GM23338 (cell line): ENCODE measurements at regions not wholly inside any gene's neighbourhood (a gene's known extent, or its start where the extent isn't known, plus 50 kb on each side); places are given as distances from the start of the nearest gene placed in this dataset.
A peak's percentile ranks its signal among the peaks of the same experiment; 100 is the strongest.

Experiments used
- ATAC-seq: fragments of 200-7000 bp; cut with Tn5 transposase; 3 replicates; pipeline ENCODE4 v1.9.1; 2020
- DNase-seq: peaks from one replicate; pipeline ENCODE4 v3.0.0-alpha.2; 2015; ENCODE audit warnings: low spot score
- H2AFZ ChIP-seq: fragments of 200-600 bp; sonication (generic); 2 replicates; pipeline ENCODE4 v1.8.0; 2016; ENCODE audit warnings: antibody characterized with exemption, mild to moderate bottlenecking, moderate library complexity
- H3F3A ChIP-seq: fragments of 200-600 bp; sonication (generic); replicated peaks from 2 replicates; pipeline ENCODE4 v1.8.0; 2017; ENCODE audit warnings: antibody characterized with exemption, mixed run types, low read depth
- H3K27ac ChIP-seq: fragments of 200-600 bp; sonication (generic); 2 replicates; pipeline ENCODE4 v1.6.1; 2016; ENCODE audit warnings: low read depth
- H3K27me3 ChIP-seq: fragments of 200-600 bp; sonication (generic); 2 replicates; pipeline ENCODE4 v1.8.0; 2016; ENCODE audit warnings: mild to moderate bottlenecking, mixed run types, moderate library complexity; ENCODE audit not compliant: insufficient read depth
- H3K36me3 ChIP-seq: fragments of 200-600 bp; sonication (generic); 2 replicates; pipeline ENCODE4 v1.8.0; 2016; ENCODE audit warnings: mild to moderate bottlenecking; ENCODE audit not compliant: insufficient read depth
- H3K4me1 ChIP-seq: fragments of 200-600 bp; sonication (generic); 2 replicates; pipeline ENCODE4 v1.8.0; 2016; ENCODE audit warnings: mild to moderate bottlenecking, moderate library complexity; ENCODE audit not compliant: insufficient read depth
- H3K4me2 ChIP-seq: fragments of 200-600 bp; sonication (generic); 2 replicates; pipeline ENCODE4 v1.7.1; 2017; ENCODE audit warnings: mixed run types
- H3K4me3 ChIP-seq: fragments of 200-600 bp; sonication (generic); 2 replicates; pipeline ENCODE4 v1.6.1; 2016; ENCODE audit warnings: mixed run types
- H3K79me2 ChIP-seq: fragments of 200-600 bp; sonication (generic); replicated peaks from 2 replicates; pipeline ENCODE4 v1.8.0; 2017; ENCODE audit warnings: mild to moderate bottlenecking; ENCODE audit not compliant: insufficient read depth
- H3K9me2 ChIP-seq: fragments of 200-600 bp; sonication (generic); 2 replicates; pipeline ENCODE4 v1.8.0; 2017; ENCODE audit not compliant: insufficient read depth
- H4K20me1 ChIP-seq: fragments of 200-600 bp; sonication (generic); replicated peaks from 2 replicates; pipeline ENCODE4 v1.8.0; 2017; ENCODE audit warnings: mild to moderate bottlenecking; ENCODE audit not compliant: insufficient read depth
- H3K27ac Mint-ChIP-seq: 2 replicates; pipeline ENCODE4 v1.8.0; 2020; ENCODE audit warnings: inconsistent platforms, mild to moderate bottlenecking, moderate library complexity, mixed read lengths
- H3K27me3 Mint-ChIP-seq: 3 replicates; pipeline ENCODE4 v1.8.0; 2022; ENCODE audit warnings: low read depth, mild to moderate bottlenecking, moderate library complexity, mixed read lengths, inconsistent platforms; ENCODE audit not compliant: insufficient read depth, poor library complexity
- H3K36me3 Mint-ChIP-seq: 3 replicates; pipeline ENCODE4 v1.8.0; 2021; ENCODE audit warnings: low read depth, mild to moderate bottlenecking, inconsistent platforms, moderate library complexity, mixed read lengths
- H3K4me1 Mint-ChIP-seq: 3 replicates; pipeline ENCODE4 v1.8.0; 2020; ENCODE audit warnings: mild to moderate bottlenecking, inconsistent platforms, mixed read lengths
- H3K4me3 Mint-ChIP-seq: 3 replicates; pipeline ENCODE4 v1.8.0; 2021; ENCODE audit warnings: moderate library complexity, mild to moderate bottlenecking, inconsistent platforms, mixed read lengths
- H3K9me3 Mint-ChIP-seq: 3 replicates; pipeline ENCODE4 v1.8.0; 2020; ENCODE audit warnings: moderate library complexity, mild to moderate bottlenecking, inconsistent platforms, mixed read lengths
- CREB1 ChIP-seq: fragments of 250-450 bp; sonication (Bioruptor Pico); IDR thresholded peaks from 2 replicates; pipeline ENCODE4 v1.5.0; 2020; ENCODE audit warnings: low read depth, mild to moderate bottlenecking, moderate library complexity
- EZH2 ChIP-seq: fragments of 200-600 bp; sonication (generic); IDR thresholded peaks from one replicate; pipeline ENCODE4 v1.8.0; 2017; ENCODE audit warnings: antibody characterized with exemption, mild to moderate bottlenecking, low read depth; ENCODE audit not compliant: unreplicated experiment
- EZH2phosphoT487 ChIP-seq: fragments of 200-600 bp; sonication (generic); IDR thresholded peaks from one replicate; pipeline ENCODE4 v1.8.1; 2018; ENCODE audit warnings: antibody characterized with exemption; ENCODE audit not compliant: unreplicated experiment
- JUNB ChIP-seq: IDR thresholded peaks from one replicate; pipeline ENCODE4 v1.6.1; 2016; ENCODE audit warnings: antibody characterized with exemption; ENCODE audit not compliant: unreplicated experiment
- NANOG ChIP-seq: IDR thresholded peaks from 2 replicates; pipeline ENCODE4 v1.6.1; 2016; ENCODE audit warnings: antibody characterized with exemption, borderline replicate concordance
- POLR2AphosphoS5 ChIP-seq: IDR thresholded peaks from 2 replicates; pipeline ENCODE4 v1.6.1; 2016; ENCODE audit warnings: antibody characterized with exemption, low read depth
- STAT1 ChIP-seq: IDR thresholded peaks from one replicate; pipeline ENCODE4 v1.6.1; 2016; ENCODE audit warnings: antibody characterized with exemption; ENCODE audit not compliant: unreplicated experiment
- ZNF114 ChIP-seq: fragments of 250-450 bp; sonication (Bioruptor Pico); IDR thresholded peaks from 2 replicates; pipeline ENCODE4 v1.5.0; 2020; ENCODE audit warnings: mild to moderate bottlenecking, moderate library complexity
- ZNF462 ChIP-seq: fragments of 250-450 bp; sonication (Bioruptor Pico); IDR thresholded peaks from 2 replicates; pipeline ENCODE4 v1.5.0; 2020; ENCODE audit warnings: mild to moderate bottlenecking, moderate library complexity
- TF ChIP-seq, protein P1 (sequence below): IDR thresholded peaks from 2 replicates; pipeline ENCODE4 v1.6.1; 2016; ENCODE audit warnings: antibody characterized with exemption

- Histone ChIP-seq H2AFZ (0 out of 2 replicates have a peak overlapping the region, but pooled peaks have one; percentile 56), H3K36me3 (no peaks in the 10 kb centered on the region), H3K9me2 (no peaks in the 10 kb centered on the region), H4K20me1 (no peaks in the 10 kb centered on the region), H3K79me2 (no peaks in the 10 kb centered on the region), H3K4me1 (peaks cover 17% of the 10 kb centered on the region), H3K4me2 (no peak overlapping the region; the same call in 1 of the 2 replicates), H3F3A (no peaks in the 10 kb centered on the region), H3K27me3 (no peaks in the 10 kb centered on the region), H3K27ac (no peak overlapping the region), H3K4me3 (no peak overlapping the region)
- no peak overlapping the region for H3K4me3 Mint-ChIP-seq
- DNase-seq: no peak
- no peaks in the 10 kb centered on the region for H3K9me3 Mint-ChIP-seq
- TF ChIP-seq EZH2: no peak
- no peak for TF ChIP-seq POLR2AphosphoS5
- TF ChIP-seq NANOG: no peak
- TF ChIP-seq JUNB: no peak
- no peak for TF ChIP-seq STAT1
- TF ChIP-seq CREB1 (CRISPR knock-in tag): no peak
- no peak for TF ChIP-seq EZH2phosphoT487
- H3K36me3 Mint-ChIP-seq: no peaks in the 10 kb centered on the region
- H3K27me3 Mint-ChIP-seq: peaks cover 12% of the 10 kb centered on the region
- H3K4me1 Mint-ChIP-seq: peaks cover 24% of the 10 kb centered on the region
- no peak for ATAC-seq
- H3K27ac Mint-ChIP-seq: no peak overlapping the region
These were observed 75.4 kb upstream of the SCOC start for GRCh38 chr4:140298001-140298400.

DNA sequence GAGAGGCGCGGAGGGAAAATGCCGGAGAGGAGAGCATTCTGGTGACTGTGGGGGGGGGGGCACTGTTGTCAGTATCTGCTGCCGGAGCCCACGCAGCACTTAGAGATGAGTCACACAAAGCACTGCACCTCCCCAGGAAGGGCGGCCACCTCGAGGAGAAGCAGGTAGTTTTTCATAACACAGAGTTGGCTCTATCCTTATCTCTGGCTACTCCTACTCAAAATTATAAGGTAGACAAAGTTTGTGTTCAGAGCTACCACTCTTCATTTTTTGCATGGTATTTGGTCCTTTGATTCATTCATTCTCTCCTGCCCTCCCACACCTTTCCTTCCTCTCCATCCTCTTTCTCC, 76.2 kb upstream of the SCOC start:
- peak overlapping the region; percentile 85; the same call in 1 of the 2 replicates for H2AFZ ChIP-seq
- Mint-ChIP-seq H3K4me1 (peaks cover 24% of the 10 kb centered on the region), H3K9me3 (no peaks in the 10 kb centered on the region), H3K27me3 (peaks cover 12% of the 10 kb centered on the region), H3K27ac (no peak overlapping the region), H3K4me3 (no peak overlapping the region), H3K36me3 (no peaks in the 10 kb centered on the region)
- no peak for DNase-seq
- no peaks in the 10 kb centered on the region for H3F3A ChIP-seq
- H3K4me2 ChIP-seq: peak overlapping the region; percentile 42; the same call in 1 of the 2 replicates
- no peaks in the 10 kb centered on the region for H3K27me3 ChIP-seq
- no peak overlapping the region for H3K4me3 ChIP-seq
- H3K36me3 ChIP-seq: no peaks in the 10 kb centered on the region
- no peak overlapping the region for H3K27ac ChIP-seq
- peak; percentile 49 for ATAC-seq
- H3K9me2 ChIP-seq: no peaks in the 10 kb centered on the region
- TF ChIP-seq POLR2AphosphoS5 (no peak), CREB1 (CRISPR knock-in tag) (no peak), JUNB (no peak), EZH2phosphoT487 (no peak), STAT1 (no peak), ZNF114 (CRISPR knock-in tag) (no peak), NANOG (no peak), ZNF462 (no peak)
- TF ChIP-seq, protein P1, sequence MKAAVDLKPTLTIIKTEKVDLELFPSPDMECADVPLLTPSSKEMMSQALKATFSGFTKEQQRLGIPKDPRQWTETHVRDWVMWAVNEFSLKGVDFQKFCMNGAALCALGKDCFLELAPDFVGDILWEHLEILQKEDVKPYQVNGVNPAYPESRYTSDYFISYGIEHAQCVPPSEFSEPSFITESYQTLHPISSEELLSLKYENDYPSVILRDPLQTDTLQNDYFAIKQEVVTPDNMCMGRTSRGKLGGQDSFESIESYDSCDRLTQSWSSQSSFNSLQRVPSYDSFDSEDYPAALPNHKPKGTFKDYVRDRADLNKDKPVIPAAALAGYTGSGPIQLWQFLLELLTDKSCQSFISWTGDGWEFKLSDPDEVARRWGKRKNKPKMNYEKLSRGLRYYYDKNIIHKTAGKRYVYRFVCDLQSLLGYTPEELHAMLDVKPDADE: no peak
- peaks cover 17% of the 10 kb centered on the region for H3K4me1 ChIP-seq
- no peaks in the 10 kb centered on the region for H4K20me1 ChIP-seq
- H3K79me2 ChIP-seq: no peaks in the 10 kb centered on the region
